ENCODE measurements at regions not wholly inside any gene's neighbourhood (a gene's known extent, or its start where the extent isn't known, plus 50 kb on each side); places are given as distances from the start of the nearest gene placed in this dataset.

- 85 to 100% methylated on average over 3 of the region's 3 CpGs for WGBS, 2 donors (ENCODE audit: low coverage in 1 of 2)
- intact Hi-C loops (cut with DNase I; ENCODE audit: low total_unique reads), result no loop called here
- no peak overlapping the region for H3K27ac ChIP-seq
- no peaks in the 10 kb centered on the region for H3K9me3 ChIP-seq
- no peak for TF ChIP-seq CTCF (IDR thresholded peaks at IDR 0.05)
- TF ChIP-seq POLR2AphosphoS5 (IDR thresholded peaks at IDR 0.05), result no peak
- in situ Hi-C loops (cut with MboI; ENCODE audit: low pct_ligation_motif_present in 1 of 4, low pct_unique_long_range_greater_than_20kb in 1 of 4, low sequenced_read_pairs in 3 of 4), result no loop called here
- H3K27me3 ChIP-seq, result peaks cover 45% of the 10 kb centered on the region
- H3K4me3 ChIP-seq, result no peak overlapping the region
- H3K36me3 ChIP-seq, result no peaks in the 10 kb centered on the region
- no peaks in the 10 kb centered on the region for H3K4me1 ChIP-seq
- no peak for DNase-seq
These were observed 140.9 kb downstream of the EDN3 start for GRCh38 chr20:59441306-59441705.

- no peaks in the 10 kb centered on the region for H3K9me3 ChIP-seq
- H3K27ac ChIP-seq, result no peak overlapping the region
- in situ Hi-C loops (cut with MboI; ENCODE audit: low pct_ligation_motif_present in 1 of 4, low pct_unique_long_range_greater_than_20kb in 1 of 4, low sequenced_read_pairs in 3 of 4), result no loop called here
- H3K36me3 ChIP-seq, result no peaks in the 10 kb centered on the region
- H3K4me1 ChIP-seq, result no peaks in the 10 kb centered on the region
- DNase-seq, result no peak
- 66 to 100% methylated on average over 1 to 12 of the region's 12 CpGs for WGBS, 2 donors (ENCODE audit: low coverage in 1 of 2)
- H3K27me3 ChIP-seq, result peaks cover 53% of the 10 kb centered on the region
- TF ChIP-seq POLR2A (IDR thresholded peaks at IDR 0.05), result no peak
- TF ChIP-seq EP300 (IDR thresholded peaks at IDR 0.05; ENCODE audit: low read depth), result no peak
- TF ChIP-seq POLR2AphosphoS5 (IDR thresholded peaks at IDR 0.05), result no peak
- no peak for TF ChIP-seq CTCF (IDR thresholded peaks at IDR 0.05)
- H3K4me3 ChIP-seq, result no peak overlapping the region
- intact Hi-C loops (cut with DNase I; ENCODE audit: low total_unique reads), result no loop called here
These were observed 141.7 kb downstream of the EDN3 start for GRCh38 chr20:59441860-59442810.

GRCh38 chr20:59443550-59443949 lies 143.1 kb downstream of the EDN3 start:
- Histone ChIP-seq H3K27ac (no peak overlapping the region), H3K4me1 (no peaks in the 10 kb centered on the region), H3K27me3 (peaks cover 67% of the 10 kb centered on the region), H3K9me3 (no peaks in the 10 kb centered on the region), H3K4me3 (no peak overlapping the region), H3K36me3 (no peaks in the 10 kb centered on the region)
- in situ Hi-C loops (cut with MboI; ENCODE audit: low pct_ligation_motif_present in 1 of 4, low pct_unique_long_range_greater_than_20kb in 1 of 4, low sequenced_read_pairs in 3 of 4), result no loop called here
- DNase-seq, result no peak
- 17 to 24% methylated on average over 1 of the region's 1 CpG for WGBS, 2 donors (ENCODE audit: low coverage in 1 of 2)
- intact Hi-C loops (cut with DNase I; ENCODE audit: low total_unique reads), result no loop called here
- TF ChIP-seq EP300 (IDR thresholded peaks at IDR 0.05; ENCODE audit: low read depth) (no peak), CTCF (IDR thresholded peaks at IDR 0.05) (no peak), POLR2A (IDR thresholded peaks at IDR 0.05) (no peak), POLR2AphosphoS5 (IDR thresholded peaks at IDR 0.05) (no peak)

GRCh38 chr20:59446376-59446775 lies 146.0 kb downstream of the EDN3 start:
- Histone ChIP-seq H3K36me3 (no peaks in the 10 kb centered on the region), H3K27ac (no peak overlapping the region), H3K4me3 (no peak overlapping the region), H3K9me3 (no peaks in the 10 kb centered on the region), H3K4me1 (no peaks in the 10 kb centered on the region), H3K27me3 (peaks cover 86% of the 10 kb centered on the region)
- intact Hi-C loops (cut with DNase I; ENCODE audit: low total_unique reads), result no loop called here
- DNase-seq, result no peak
- in situ Hi-C loops (cut with MboI; ENCODE audit: low pct_ligation_motif_present in 1 of 4, low pct_unique_long_range_greater_than_20kb in 1 of 4, low sequenced_read_pairs in 3 of 4), result no loop called here
- TF ChIP-seq POLR2A (IDR thresholded peaks at IDR 0.05), result no peak
- no peak for TF ChIP-seq CTCF (IDR thresholded peaks at IDR 0.05)
- 70 to 80% methylated on average over 1 to 4 of the region's 4 CpGs for WGBS, 2 donors (ENCODE audit: low coverage in 1 of 2)

All from transverse colon (tissue), 4 donors.